Right atrium auricular region (tissue), 2 donors: ENCODE measurements at regions not wholly inside any gene's neighbourhood (a gene's known extent, or its start where the extent isn't known, plus 50 kb on each side); places are given as distances from the start of the nearest gene placed in this dataset.

Experiments used
- DNase-seq: peaks from one replicate; pipeline ENCODE4 v3.0.0-alpha.2; 2019; ENCODE audit warnings: low spot score
- H3K27ac ChIP-seq, 2 donors: fragments of 200-600 bp; sonication (generic); 1 replicate in 1 of 2; 2 replicates in 1 of 2; pipeline ENCODE4 v1.5.1; 2016 to 2019
- H3K27me3 ChIP-seq, 2 donors: fragments of 200-600 bp; sonication (generic); one replicate each; pipeline versions ENCODE4 v1.5.1 to v1.6.0; 2017 to 2019
- H3K36me3 ChIP-seq: fragments of 200-600 bp; sonication (generic); one replicate; pipeline ENCODE4 v1.5.1; 2016
- H3K4me1 ChIP-seq, 2 donors: fragments of 200-600 bp; sonication (generic); one replicate each; pipeline versions ENCODE4 v1.5.1 to v1.6.0; 2017 to 2019
- H3K4me3 ChIP-seq, 2 donors: fragments of 200-600 bp; sonication (generic); 1 replicate in 1 of 2; 2 replicates in 1 of 2; pipeline ENCODE4 v1.5.1; 2017 to 2019; ENCODE audit warnings: mild to moderate bottlenecking in 1 of 2, moderate library complexity in 1 of 2
- H3K9me3 ChIP-seq, 2 donors: fragments of 200-600 bp; sonication (generic); one replicate each; pipeline ENCODE4 v1.5.1; 2019
- CTCF ChIP-seq, 2 donors: fragments of 200-600 bp; sonication (generic); IDR thresholded peaks; one replicate each; pipeline ENCODE4 v1.5.1; 2019; ENCODE audit warnings: antibody characterized with exemption in 2 of 2

GRCh38 chr12:107462428-107463332 lies 222.9 kb upstream of the PWP1 start:
- Histone ChIP-seq H3K4me3 (no peak overlapping the region), H3K27me3 (no peaks in the 10 kb centered on the region), H3K36me3 (no peaks in the 10 kb centered on the region), H3K27ac (no peak overlapping the region), H3K9me3 (no peaks in the 10 kb centered on the region), H3K4me1 (no peaks in the 10 kb centered on the region)
- no peak for TF ChIP-seq CTCF (IDR thresholded peaks at IDR 0.05)
- DNase-seq = no peak

GRCh38 chr12:107464644-107465043 lies 221.0 kb upstream of the PWP1 start:
- TF ChIP-seq CTCF (IDR thresholded peaks at IDR 0.05) = no peak
- H3K27me3 ChIP-seq = no peaks in the 10 kb centered on the region
- H3K9me3 ChIP-seq = no peaks in the 10 kb centered on the region
- H3K27ac ChIP-seq = no peak overlapping the region
- no peak for DNase-seq
- no peaks in the 10 kb centered on the region for H3K4me1 ChIP-seq
- no peaks in the 10 kb centered on the region for H3K36me3 ChIP-seq
- H3K4me3 ChIP-seq = no peak overlapping the region

GRCh38 chr12:107465625-107466024 lies 220.0 kb upstream of the PWP1 start:
- no peaks in the 10 kb centered on the region for H3K36me3 ChIP-seq
- no peak overlapping the region for H3K27ac ChIP-seq
- no peaks in the 10 kb centered on the region for H3K4me1 ChIP-seq
- H3K27me3 ChIP-seq = no peaks in the 10 kb centered on the region
- no peak for DNase-seq
- no peaks in the 10 kb centered on the region for H3K9me3 ChIP-seq
- TF ChIP-seq CTCF (IDR thresholded peaks at IDR 0.05) = no peak
- no peak overlapping the region for H3K4me3 ChIP-seq

GRCh38 chr12:107467716-107468115 lies 217.9 kb upstream of the PWP1 start:
- no peaks in the 10 kb centered on the region for H3K4me1 ChIP-seq
- no peak overlapping the region for H3K4me3 ChIP-seq
- TF ChIP-seq CTCF (IDR thresholded peaks at IDR 0.05) = no peak
- no peaks in the 10 kb centered on the region for H3K27me3 ChIP-seq
- no peak for DNase-seq
- no peaks in the 10 kb centered on the region for H3K9me3 ChIP-seq
- no peak overlapping the region for H3K27ac ChIP-seq
- no peaks in the 10 kb centered on the region for H3K36me3 ChIP-seq

GRCh38 chr12:107468182-107468581 lies 217.4 kb upstream of the PWP1 start:
- H3K9me3 ChIP-seq = no peaks in the 10 kb centered on the region
- H3K4me3 ChIP-seq = no peak overlapping the region
- TF ChIP-seq CTCF (IDR thresholded peaks at IDR 0.05) = no peak
- no peak overlapping the region for H3K27ac ChIP-seq
- H3K27me3 ChIP-seq = no peaks in the 10 kb centered on the region
- no peaks in the 10 kb centered on the region for H3K4me1 ChIP-seq
- no peaks in the 10 kb centered on the region for H3K36me3 ChIP-seq
- no peak for DNase-seq

GRCh38 chr12:107469011-107469410 lies 216.6 kb upstream of the PWP1 start:
- H3K27ac ChIP-seq = no peak overlapping the region
- no peaks in the 10 kb centered on the region for H3K9me3 ChIP-seq
- H3K36me3 ChIP-seq = no peaks in the 10 kb centered on the region
- no peak overlapping the region for H3K4me3 ChIP-seq
- no peak for DNase-seq
- no peaks in the 10 kb centered on the region for H3K4me1 ChIP-seq
- no peaks in the 10 kb centered on the region for H3K27me3 ChIP-seq
- no peak for TF ChIP-seq CTCF (IDR thresholded peaks at IDR 0.05)
